Ectodermal cell (in vitro differentiated cells): ENCODE measurements at regions not wholly inside any gene's neighbourhood (a gene's known extent, or its start where the extent isn't known, plus 50 kb on each side); places are given as distances from the start of the nearest gene placed in this dataset.

ENCODE experiments used
- H3K27ac ChIP-seq: 2 replicates; pipeline ENCODE4 v1.7.0; 2013; ENCODE audit warnings: mild to moderate bottlenecking, low read depth, low read length; ENCODE audit not compliant: insufficient read depth, poor library complexity, severe bottlenecking
- H3K27me3 ChIP-seq: 2 replicates; pipeline ENCODE4 v1.7.0; 2013; ENCODE audit warnings: mild to moderate bottlenecking, low read length; ENCODE audit not compliant: insufficient read depth, control insufficient read depth, poor library complexity, severe bottlenecking
- H3K36me3 ChIP-seq: one replicate; pipeline ENCODE4 v1.7.0; 2013; ENCODE audit warnings: low read length; ENCODE audit not compliant: control insufficient read depth, insufficient read depth
- H3K4me1 ChIP-seq: one replicate; pipeline ENCODE4 v1.7.0; 2013; ENCODE audit warnings: low read length; ENCODE audit not compliant: control insufficient read depth, insufficient read depth
- H3K4me3 ChIP-seq: 2 replicates; pipeline ENCODE4 v1.7.0; 2013; ENCODE audit warnings: low read depth, low read length, control low read depth; ENCODE audit not compliant: insufficient read depth
- H3K9me3 ChIP-seq: 2 replicates; pipeline ENCODE4 v1.7.0; 2013; ENCODE audit warnings: mild to moderate bottlenecking, low read length, moderate library complexity; ENCODE audit not compliant: control insufficient read depth
- WGBS, 2 experiments: methylation state at CpG; one replicate each; pipeline ENCODE4 v1.1.7; 2013; ENCODE audit warnings: missing lambda C conversion rate in 2 of 2; 5-methylcytosine and 5-hydroxymethylcytosine counted together

DNA sequence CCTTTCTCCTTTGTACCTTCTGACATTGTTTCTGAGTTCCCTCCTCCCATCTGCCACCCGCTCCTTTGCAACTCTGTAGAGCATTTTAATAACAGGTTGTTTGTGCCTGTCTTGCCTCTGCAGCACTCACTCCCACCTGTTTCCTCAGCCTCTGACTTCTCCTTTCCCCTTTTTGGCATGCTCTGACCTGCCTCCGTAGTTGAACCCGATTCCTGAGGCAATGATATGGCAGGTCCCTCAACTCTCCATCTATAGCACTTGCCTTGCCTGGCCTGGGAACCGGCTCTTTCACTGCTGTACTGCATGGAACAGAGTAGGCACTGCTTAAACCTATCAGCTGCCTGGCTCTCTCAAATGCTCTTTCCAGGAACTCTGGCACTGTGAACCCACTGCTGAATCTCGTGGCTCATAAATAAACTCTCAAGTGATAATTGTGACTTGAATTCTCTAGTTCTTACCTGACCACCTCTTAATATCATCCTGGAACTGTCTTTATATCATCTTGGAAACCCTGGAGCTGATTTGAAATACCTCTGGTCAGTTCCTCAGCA, 50.3 kb downstream of the UTRN start:
- no peak overlapping the region for H3K4me3 ChIP-seq
- H3K27me3 ChIP-seq, result no peaks in the 10 kb centered on the region
- no peaks in the 10 kb centered on the region for H3K9me3 ChIP-seq
- no peaks in the 10 kb centered on the region for H3K36me3 ChIP-seq
- WGBS, 2 experiments, result 83 to 84% methylated on average over 5 of the region's 5 CpGs
- H3K27ac ChIP-seq, result no peak overlapping the region
- no peaks in the 10 kb centered on the region for H3K4me1 ChIP-seq

DNA sequence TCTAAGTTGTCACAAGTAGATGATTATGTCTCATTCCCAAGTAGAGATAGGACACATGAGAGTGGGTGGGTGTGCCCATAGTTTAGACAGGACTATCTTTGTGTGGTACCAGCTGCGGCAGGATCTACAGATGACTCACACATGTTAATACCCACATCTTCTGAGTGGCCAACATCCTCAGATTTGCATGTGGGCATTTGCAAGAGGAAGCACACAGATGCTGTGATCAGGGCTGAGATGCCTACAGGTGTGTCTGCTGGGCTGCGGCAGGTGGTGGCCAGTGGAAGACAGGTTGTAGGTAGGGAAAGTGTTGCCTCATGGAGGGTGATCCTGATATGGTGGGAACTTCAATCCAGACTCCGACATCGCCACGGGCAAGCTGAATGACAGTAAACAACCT, 50.8 kb downstream of the UTRN start:
- H3K27ac ChIP-seq, result no peak overlapping the region

DNA sequence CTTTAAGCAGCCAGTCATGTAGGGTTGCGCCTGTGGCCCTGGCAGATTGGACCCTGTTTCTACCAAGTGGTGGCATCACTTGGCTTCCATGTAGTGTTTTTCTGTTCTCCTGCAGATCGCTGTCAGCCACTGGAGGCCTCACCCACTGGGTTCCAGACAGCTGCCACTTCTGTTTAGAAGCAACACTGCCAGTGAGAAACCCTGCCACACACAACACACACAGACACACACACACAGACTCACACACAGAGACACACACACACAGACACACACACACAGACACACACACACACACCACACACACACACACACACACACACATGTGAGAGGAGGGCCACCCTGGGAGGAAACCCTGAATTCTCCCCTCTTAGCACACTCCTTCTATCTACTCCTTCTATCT, 51.8 kb downstream of the UTRN start:
- Histone ChIP-seq H3K4me3 (no peak overlapping the region), H3K36me3 (no peaks in the 10 kb centered on the region), H3K27ac (no peak overlapping the region), H3K27me3 (no peaks in the 10 kb centered on the region), H3K4me1 (no peaks in the 10 kb centered on the region), H3K9me3 (no peaks in the 10 kb centered on the region)
- WGBS, 2 experiments, result 94 to 95% methylated on average over 2 of the region's 2 CpGs

More for the DNA sequence above, 50.8 kb downstream of the UTRN start:
- Histone ChIP-seq H3K36me3 (no peaks in the 10 kb centered on the region), H3K4me3 (no peak overlapping the region), H3K27me3 (no peaks in the 10 kb centered on the region), H3K4me1 (no peaks in the 10 kb centered on the region), H3K9me3 (no peaks in the 10 kb centered on the region)
- 97 to 100% methylated on average over 5 of the region's 5 CpGs for whole genome bisulfite sequencing, 2 experiments

DNA sequence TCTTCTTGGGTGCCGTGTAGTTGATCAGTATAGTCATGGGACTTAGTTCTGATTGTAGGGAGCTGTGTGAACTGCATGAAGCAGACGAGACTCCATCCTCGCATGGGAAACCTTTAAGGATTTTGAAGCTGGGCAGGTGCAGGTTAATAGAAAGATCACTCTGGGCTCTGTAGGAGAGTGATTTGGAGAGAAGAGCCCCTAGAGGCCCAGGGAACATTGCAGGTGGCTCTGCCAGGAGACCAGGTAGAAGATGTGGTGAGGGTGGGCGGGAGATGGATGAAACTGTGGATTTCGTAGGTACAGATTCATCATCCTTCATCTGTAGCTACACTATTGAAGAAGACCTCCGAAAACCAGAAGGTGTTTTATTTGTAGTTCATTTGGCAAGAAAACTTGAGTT, 53.3 kb downstream of the UTRN start:
- Histone ChIP-seq H3K36me3 (no peaks in the 10 kb centered on the region), H3K9me3 (no peaks in the 10 kb centered on the region), H3K27ac (no peak overlapping the region), H3K27me3 (no peaks in the 10 kb centered on the region), H3K4me3 (no peak overlapping the region), H3K4me1 (no peaks in the 10 kb centered on the region)
- 95 to 97% methylated on average over 6 of the region's 6 CpGs for WGBS, 2 experiments

DNA sequence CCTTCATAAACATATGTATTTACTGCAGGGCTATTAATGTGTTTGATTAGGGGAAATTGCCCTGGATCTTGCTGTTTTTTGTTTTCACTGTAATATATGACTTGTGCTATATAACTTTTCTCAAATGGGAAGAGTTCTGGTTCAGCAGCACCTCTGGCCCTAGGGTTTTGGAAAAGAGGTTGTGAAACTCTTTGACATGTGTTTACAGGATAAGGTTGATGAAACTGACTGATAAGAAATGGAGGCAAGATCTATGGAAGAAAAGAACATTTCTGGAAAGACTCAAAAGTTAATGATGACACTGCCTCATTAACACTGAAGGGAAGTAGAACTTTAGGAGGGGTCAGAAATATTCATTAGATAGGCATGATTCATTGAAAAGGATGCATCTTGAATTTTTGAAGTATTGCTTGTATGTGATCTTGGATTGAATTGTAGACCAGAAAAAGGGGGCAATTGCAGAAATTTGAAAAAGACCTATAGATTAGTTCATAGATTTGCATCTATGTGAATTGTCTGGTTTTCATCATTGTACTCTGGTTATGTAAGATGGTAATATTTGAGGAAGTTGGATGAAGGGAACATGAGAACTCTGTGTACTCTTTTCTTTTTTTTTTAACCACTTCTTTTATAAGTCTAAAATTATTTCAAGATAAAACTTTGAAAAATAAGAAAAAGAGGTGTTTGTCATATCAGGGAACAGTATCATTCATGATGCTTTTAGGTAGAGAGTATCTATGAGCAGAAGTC, 54.0 kb downstream of the UTRN start:
- Histone ChIP-seq H3K4me1 (no peaks in the 10 kb centered on the region), H3K4me3 (no peak overlapping the region), H3K27ac (no peak overlapping the region), H3K27me3 (no peaks in the 10 kb centered on the region), H3K9me3 (no peaks in the 10 kb centered on the region), H3K36me3 (no peaks in the 10 kb centered on the region)

DNA sequence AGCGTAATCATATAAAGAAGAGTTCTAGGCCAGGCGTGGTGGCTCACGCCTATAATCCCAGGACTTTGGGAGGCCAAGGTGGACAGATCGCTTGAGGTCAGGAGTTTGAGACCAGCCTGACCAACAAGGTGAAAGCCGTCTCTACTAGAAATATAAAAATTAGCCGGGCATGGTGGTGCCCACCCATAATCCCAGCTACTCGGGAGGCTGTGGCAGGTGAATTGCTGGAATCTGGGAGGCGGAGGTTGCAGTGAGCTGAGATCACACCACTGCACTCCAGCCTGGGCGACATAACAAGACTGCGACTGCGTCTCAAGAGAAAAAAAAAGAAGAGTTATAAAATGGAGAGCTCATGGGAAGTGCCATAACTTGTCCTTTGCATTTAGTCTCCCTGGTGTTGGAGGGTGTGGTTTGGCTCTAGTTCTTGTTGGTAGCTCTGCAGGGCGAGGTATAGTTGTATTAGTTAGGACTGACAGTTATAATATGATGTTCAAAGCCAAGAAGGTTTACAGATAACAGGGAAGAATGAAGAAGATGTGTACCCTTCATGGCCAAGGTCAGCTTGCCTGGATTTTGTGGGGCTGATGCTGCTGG, 54.8 kb downstream of the UTRN start:
- WGBS, 2 experiments, result 93 to 95% methylated on average over 12 of the region's 12 CpGs
- H3K27ac ChIP-seq, result no peak overlapping the region
- H3K36me3 ChIP-seq, result no peaks in the 10 kb centered on the region
- no peak overlapping the region for H3K4me3 ChIP-seq
- no peaks in the 10 kb centered on the region for H3K27me3 ChIP-seq
- H3K4me1 ChIP-seq, result no peaks in the 10 kb centered on the region
- no peaks in the 10 kb centered on the region for H3K9me3 ChIP-seq

DNA sequence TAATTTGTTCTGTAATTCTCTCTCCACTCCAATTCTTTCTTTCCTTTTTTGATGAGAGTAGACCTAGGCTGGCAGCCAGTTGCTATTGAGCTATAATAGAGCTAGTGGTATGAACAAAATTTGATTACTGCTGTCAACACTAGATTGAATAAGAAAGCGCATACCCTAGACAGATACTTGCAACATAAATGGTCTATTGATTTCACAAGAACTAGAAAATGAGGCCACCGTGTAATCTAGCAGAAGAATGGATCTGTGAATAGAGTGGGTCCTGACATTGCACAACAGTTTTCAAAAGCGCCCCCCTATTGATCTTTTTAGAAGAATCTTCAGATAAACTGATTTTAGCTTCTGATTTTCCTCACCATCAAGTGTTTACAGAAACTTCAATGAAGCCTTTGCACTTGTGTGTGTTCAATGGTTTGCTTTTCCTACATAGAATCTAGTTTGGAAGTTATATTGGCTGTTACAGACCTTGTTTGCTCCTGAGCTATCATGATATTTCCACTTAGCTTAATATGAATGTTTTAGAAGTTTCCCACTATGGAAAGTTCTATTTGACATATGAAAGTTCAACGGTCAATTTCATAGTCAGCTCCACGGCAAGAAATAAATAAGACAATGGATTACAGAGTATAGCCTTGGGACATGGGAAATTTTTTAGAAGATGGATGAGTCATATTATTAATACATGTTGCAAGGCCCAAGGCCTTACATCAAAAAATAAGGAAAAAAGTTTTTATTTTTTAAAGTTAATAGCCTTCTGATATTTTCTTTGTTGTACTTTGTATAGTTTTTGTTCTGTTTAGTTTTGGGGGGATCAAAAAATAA, 55.6 kb downstream of the UTRN start:
- Histone ChIP-seq H3K9me3 (no peaks in the 10 kb centered on the region), H3K27me3 (no peaks in the 10 kb centered on the region), H3K4me1 (no peaks in the 10 kb centered on the region), H3K36me3 (no peaks in the 10 kb centered on the region), H3K27ac (no peak overlapping the region), H3K4me3 (no peak overlapping the region)
- WGBS, 2 experiments, result 95 to 99% methylated on average over 5 of the region's 5 CpGs

DNA sequence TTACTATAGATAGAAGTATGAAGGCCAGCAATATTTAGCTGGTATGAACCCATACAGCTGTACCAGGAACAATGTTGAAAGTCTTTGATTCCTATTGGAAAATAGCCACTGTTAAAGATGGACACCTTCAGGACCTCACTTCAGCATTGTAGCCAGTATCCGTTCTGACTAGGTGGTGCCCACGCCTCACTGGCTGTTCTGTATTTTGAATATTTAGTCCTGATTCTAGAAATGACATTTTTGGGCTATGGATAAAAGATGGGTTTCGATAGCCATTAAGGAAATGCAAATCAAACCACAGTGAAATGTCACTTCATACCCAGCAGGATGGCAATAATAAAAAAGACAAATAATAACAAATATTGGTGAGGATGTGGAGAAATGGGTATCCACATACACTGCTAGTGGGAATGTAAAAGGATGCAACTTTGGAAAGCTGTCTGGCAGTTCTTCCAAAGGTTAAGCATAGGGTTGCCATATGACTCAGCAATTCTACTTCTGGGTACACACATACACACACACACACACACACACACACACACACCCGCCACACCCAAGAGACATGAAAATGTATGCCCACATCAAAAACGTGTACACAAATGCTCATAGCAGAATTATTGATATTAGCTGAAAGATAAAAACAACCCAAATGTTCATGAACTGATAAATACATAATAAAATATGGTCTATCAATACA, 56.8 kb downstream of the UTRN start:
- Histone ChIP-seq H3K9me3 (no peaks in the 10 kb centered on the region), H3K4me3 (no peak overlapping the region), H3K27me3 (no peaks in the 10 kb centered on the region), H3K4me1 (no peaks in the 10 kb centered on the region), H3K36me3 (no peaks in the 10 kb centered on the region), H3K27ac (no peak overlapping the region)
- 90 to 94% methylated on average over 2 to 4 of the region's 5 CpGs for WGBS, 2 experiments

DNA sequence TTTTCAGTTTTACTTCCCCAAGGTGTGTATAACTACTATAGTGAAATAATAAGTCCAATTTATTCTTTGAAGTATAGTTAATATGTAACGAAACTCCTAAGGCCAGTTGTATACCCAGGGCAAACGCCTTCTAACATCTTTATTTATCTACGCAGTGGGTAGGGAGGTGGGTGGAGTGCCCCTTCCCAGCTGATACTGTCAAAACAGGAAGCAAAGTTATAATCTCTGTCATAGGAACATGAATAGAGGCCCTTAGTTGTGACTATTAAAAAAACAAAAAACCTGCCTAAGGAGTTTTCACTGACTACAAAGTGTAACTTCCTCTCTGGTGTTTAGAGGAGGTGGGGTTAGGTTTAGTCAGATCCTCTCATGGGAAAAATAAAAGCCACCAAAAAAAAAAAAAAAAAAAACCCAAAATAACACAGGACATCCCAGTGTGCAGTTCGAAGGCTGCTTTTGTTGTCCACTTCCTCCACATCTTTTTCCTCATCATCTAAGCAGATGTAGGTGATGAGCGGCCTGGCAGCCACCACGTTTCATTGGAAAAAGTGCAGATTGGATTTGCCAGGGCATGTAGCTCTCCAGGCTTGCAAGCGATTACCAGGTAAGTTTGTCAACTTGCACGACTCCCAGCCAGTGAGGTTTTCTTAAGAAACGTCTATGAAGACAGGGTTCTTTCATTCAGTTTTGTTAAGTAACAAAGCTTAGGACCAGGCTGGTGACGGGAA, 58.7 kb downstream of the UTRN start:
- Histone ChIP-seq H3K9me3 (no peaks in the 10 kb centered on the region), H3K27me3 (no peaks in the 10 kb centered on the region), H3K4me3 (no peak overlapping the region), H3K27ac (no peak overlapping the region), H3K36me3 (no peaks in the 10 kb centered on the region), H3K4me1 (no peaks in the 10 kb centered on the region)
- 86 to 88% methylated on average over 8 to 10 of the region's 10 CpGs for WGBS, 2 experiments
